Kidney epithelial cell (primary cell): ENCODE measurements at regions not wholly inside any gene's neighbourhood (a gene's known extent, or its start where the extent isn't known, plus 50 kb on each side); places are given as distances from the start of the nearest gene placed in this dataset.
"Not testable (repeated sequence)": the region's sequence is repeated elsewhere in the genome, so short reads cannot be mapped to it uniquely, and the experiment has no call there.

Experiments used
- DNase-seq: peaks from one replicate; pipeline ENCODE4 v3.0.0-alpha.2; 2010; ENCODE audit warnings: low read depth
- H3K27me3 ChIP-seq: 2 replicates; pipeline ENCODE4 v1.6.0; 2011; ENCODE audit warnings: low read length; ENCODE audit not compliant: control insufficient read depth, insufficient read depth
- H3K36me3 ChIP-seq: 2 replicates; pipeline ENCODE4 v1.5.1; 2011; ENCODE audit warnings: low read length; ENCODE audit not compliant: control insufficient read depth, insufficient read depth
- H3K4me3 ChIP-seq: 2 replicates; pipeline ENCODE4 v1.5.1; 2011; ENCODE audit warnings: low read depth, mild to moderate bottlenecking, control low read depth, low read length
- CTCF ChIP-seq: IDR thresholded peaks from 2 replicates; pipeline ENCODE4 v1.5.1; 2011; ENCODE audit warnings: mild to moderate bottlenecking, moderate library complexity, low read length, control low read depth, inconsistent platforms; ENCODE audit not compliant: insufficient read depth, poor library complexity, severe bottlenecking

GRCh38 chr13:90591260-90591926, 756.1 kb upstream of the MIR17HG start:
- DNase-seq = no peak
- no peak for TF ChIP-seq CTCF
- Histone ChIP-seq H3K36me3 (no peaks in the 10 kb centered on the region), H3K27me3 (no peaks in the 10 kb centered on the region), H3K4me3 (no peak overlapping the region)

DNA sequence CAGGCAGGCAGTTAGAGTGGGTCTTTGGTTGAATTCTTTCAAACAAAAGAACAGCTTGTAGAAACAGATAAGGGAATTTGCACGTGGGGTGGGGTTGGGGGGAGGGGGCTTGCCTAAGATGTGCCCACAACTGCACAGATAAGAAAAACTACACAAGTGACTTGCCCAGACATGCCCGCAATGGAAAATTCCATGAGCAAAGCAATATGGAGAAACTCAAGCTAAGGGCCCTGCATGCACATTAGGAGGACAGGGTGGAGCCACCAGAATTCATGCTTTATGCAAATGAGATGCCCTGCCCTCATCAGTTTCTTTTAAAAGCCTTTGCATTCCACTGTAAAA, 755.6 kb upstream of the MIR17HG start:
- no peaks in the 10 kb centered on the region for H3K36me3 ChIP-seq
- TF ChIP-seq CTCF = no peak
- no peak for DNase-seq

DNA sequence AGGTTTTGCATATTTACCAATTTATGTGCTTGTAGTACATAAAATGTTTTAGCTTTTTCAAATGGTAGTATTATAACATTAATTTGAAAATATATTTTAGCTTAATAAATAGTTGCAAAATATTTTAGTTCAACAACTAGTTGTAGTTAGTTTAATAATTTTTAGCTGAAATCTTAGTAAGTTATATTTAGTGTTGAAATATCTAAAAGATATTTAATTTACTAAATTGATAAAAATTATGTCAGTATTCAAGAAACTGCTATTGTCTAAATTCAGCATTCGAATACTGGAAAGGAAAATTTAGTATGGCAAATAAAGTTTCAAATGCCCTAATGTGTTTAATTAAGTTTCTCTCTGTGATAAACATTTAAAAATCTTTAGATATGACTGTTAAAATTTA, 754.5 kb upstream of the MIR17HG start:
- no peak overlapping the region for H3K4me3 ChIP-seq
- no peak for DNase-seq
- no peak for TF ChIP-seq CTCF
- no peaks in the 10 kb centered on the region for H3K36me3 ChIP-seq
- H3K27me3 ChIP-seq = no peaks in the 10 kb centered on the region

More for the DNA sequence above, 755.6 kb upstream of the MIR17HG start:
- H3K4me3 ChIP-seq = no peak overlapping the region
- H3K27me3 ChIP-seq = no peaks in the 10 kb centered on the region

DNA sequence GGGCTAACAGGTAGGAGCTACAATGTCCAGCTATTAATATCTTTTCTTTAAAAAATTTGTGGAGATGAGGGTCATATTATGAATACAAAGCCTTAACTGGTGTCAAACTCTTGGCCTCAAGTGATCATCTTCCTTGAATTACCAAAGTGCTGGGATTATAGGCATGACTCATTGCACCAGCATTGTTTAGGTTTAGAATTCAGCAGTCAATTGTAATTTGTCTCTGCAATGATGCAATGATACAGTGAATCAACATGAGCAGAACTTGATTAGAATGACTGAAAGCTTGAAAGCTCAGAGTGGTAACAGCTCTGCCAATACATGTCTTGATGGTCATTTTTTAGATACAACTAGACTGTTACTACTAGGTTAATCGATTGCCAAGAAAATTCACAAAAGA, 752.8 kb upstream of the MIR17HG start:
- TF ChIP-seq CTCF = no peak
- no peaks in the 10 kb centered on the region for H3K27me3 ChIP-seq
- DNase-seq = peak; percentile 25

DNA sequence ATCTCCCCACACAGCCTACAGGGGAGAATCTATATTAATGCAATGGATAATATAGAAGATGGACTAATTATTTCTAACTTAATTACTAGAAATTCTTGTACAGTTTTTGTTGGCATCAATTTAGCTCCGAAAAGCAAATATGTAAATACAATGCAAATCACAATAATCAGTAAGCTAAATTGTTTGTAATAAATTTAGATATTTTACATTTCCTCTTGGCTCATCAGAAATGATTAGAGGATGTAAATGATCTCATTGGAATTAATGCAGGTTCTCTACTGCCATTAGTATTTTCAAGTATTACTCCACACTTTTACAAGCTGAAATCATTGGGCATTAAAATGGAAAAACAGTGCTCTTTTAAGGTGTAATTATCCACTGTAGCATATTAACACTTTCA, 741.8 kb upstream of the MIR17HG start:
- Histone ChIP-seq H3K4me3 (no peak overlapping the region), H3K27me3 (no peaks in the 10 kb centered on the region), H3K36me3 (no peaks in the 10 kb centered on the region)
- no peak for TF ChIP-seq CTCF
- DNase-seq = no peak

More for the DNA sequence above, 752.8 kb upstream of the MIR17HG start:
- Histone ChIP-seq H3K4me3 (no peak overlapping the region), H3K36me3 (no peaks in the 10 kb centered on the region)

- not testable (repeated sequence) for H3K36me3 ChIP-seq, H3K4me3 ChIP-seq, H3K27me3 ChIP-seq, DNase-seq
These were observed 740.6 kb upstream of the MIR17HG start for GRCh38 chr13:90606921-90607320.
